GM18861 (cell line): ENCODE measurements at regions not wholly inside any gene's neighbourhood (a gene's known extent, or its start where the extent isn't known, plus 50 kb on each side); places are given as distances from the start of the nearest gene placed in this dataset.
"Not testable (repeated sequence)": the region's sequence is repeated elsewhere in the genome, so short reads cannot be mapped to it uniquely, and the experiment has no call there.

Source experiments
- ATAC-seq: cut with Tn5 transposase; IDR thresholded peaks from one replicate; pipeline ENCODE4 v1.9.1; 2021; ENCODE audit not compliant: unreplicated experiment

GRCh38 chr3:110902453-110903085 lies 169.0 kb upstream of the NECTIN3 start:
- ATAC-seq = no peak

GRCh38 chr3:110903771-110904519 lies 167.7 kb upstream of the NECTIN3 start:
- ATAC-seq = no peak

GRCh38 chr3:110904520-110904890 lies 167.1 kb upstream of the NECTIN3 start:
- ATAC-seq = no peak

GRCh38 chr3:110905121-110905520 lies 166.5 kb upstream of the NECTIN3 start:
- ATAC-seq = no peak

GRCh38 chr3:110909839-110910238 lies 161.8 kb upstream of the NECTIN3 start:
- ATAC-seq = no peak

- ATAC-seq = no peak
These were observed 161.2 kb upstream of the NECTIN3 start for GRCh38 chr3:110910346-110910955.

- no peak for ATAC-seq
These were observed 152.7 kb upstream of the NECTIN3 start for GRCh38 chr3:110918963-110919362.

- ATAC-seq = no peak
These were observed 145.8 kb upstream of the NECTIN3 start for GRCh38 chr3:110925798-110926197.

- ATAC-seq = no peak
These were observed 143.5 kb upstream of the NECTIN3 start for GRCh38 chr3:110928016-110928662.

GRCh38 chr3:110929816-110930215 lies 141.8 kb upstream of the NECTIN3 start:
- no peak for ATAC-seq

GRCh38 chr3:110932567-110932966 lies 139.0 kb upstream of the NECTIN3 start:
- no peak for ATAC-seq

GRCh38 chr3:110933821-110934426 lies 137.7 kb upstream of the NECTIN3 start:
- ATAC-seq = no peak

- no peak for ATAC-seq
These were observed 133.0 kb upstream of the NECTIN3 start for GRCh38 chr3:110938629-110939028.

- ATAC-seq = no peak
These were observed 131.6 kb upstream of the NECTIN3 start for GRCh38 chr3:110940055-110940454.

- ATAC-seq = no peak
These were observed 126.8 kb upstream of the NECTIN3 start for GRCh38 chr3:110944782-110945181.

GRCh38 chr3:110946810-110947209 lies 124.8 kb upstream of the NECTIN3 start:
- ATAC-seq = no peak

- not testable (repeated sequence) for ATAC-seq
These were observed 122.4 kb upstream of the NECTIN3 start for GRCh38 chr3:110949194-110949593.

- no peak for ATAC-seq
These were observed 116.2 kb upstream of the NECTIN3 start for GRCh38 chr3:110955301-110955880.

- ATAC-seq = no peak
These were observed 115.5 kb upstream of the NECTIN3 start for GRCh38 chr3:110956081-110956480.

GRCh38 chr3:110957247-110958025 lies 114.2 kb upstream of the NECTIN3 start:
- ATAC-seq = no peak
